GM21576 (cell line): ENCODE measurements at regions not wholly inside any gene's neighbourhood (a gene's known extent, or its start where the extent isn't known, plus 50 kb on each side); places are given as distances from the start of the nearest gene placed in this dataset.
"Not testable (repeated sequence)": the region's sequence is repeated elsewhere in the genome, so short reads cannot be mapped to it uniquely, and the experiment has no call there.

Experiments
- ATAC-seq: cut with Tn5 transposase; IDR thresholded peaks from one replicate; pipeline ENCODE4 v1.9.1; 2021; ENCODE audit warnings: mild to moderate bottlenecking, moderate library complexity; ENCODE audit not compliant: unreplicated experiment

- ATAC-seq, result no peak
Measured at GRCh38 chr15:54772663-54773062, 424.1 kb downstream of the RSL24D1 start.

DNA sequence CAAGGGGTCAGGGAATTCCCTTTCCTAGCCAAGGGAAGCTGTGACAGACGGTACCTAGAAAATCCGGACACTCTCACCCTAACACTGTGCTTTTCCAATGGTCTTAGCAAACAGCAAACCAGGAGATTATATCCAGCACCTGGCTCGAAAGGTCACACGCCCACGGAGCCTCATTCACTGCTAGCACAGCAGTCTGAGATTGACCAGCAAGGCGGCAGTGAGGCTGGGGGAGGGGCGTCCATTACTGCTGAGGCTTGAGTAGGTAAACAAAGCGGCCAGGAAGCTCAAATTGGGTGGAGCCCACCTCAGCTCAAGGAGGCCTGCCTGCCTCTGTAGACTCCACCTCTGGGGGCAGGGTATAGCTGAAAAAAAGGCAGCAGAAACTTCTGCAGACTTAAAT is 447.3 kb downstream of the RSL24D1 start:
- not testable (repeated sequence) for ATAC-seq

- ATAC-seq, result no peak
Measured at GRCh38 chr15:54722342-54722986, 474.3 kb downstream of the RSL24D1 start.

- no peak for ATAC-seq
Measured at GRCh38 chr15:54719325-54719724, 477.4 kb downstream of the RSL24D1 start.

- ATAC-seq, result no peak
Measured at GRCh38 chr15:54707805-54708752, 488.7 kb downstream of the RSL24D1 start.

DNA sequence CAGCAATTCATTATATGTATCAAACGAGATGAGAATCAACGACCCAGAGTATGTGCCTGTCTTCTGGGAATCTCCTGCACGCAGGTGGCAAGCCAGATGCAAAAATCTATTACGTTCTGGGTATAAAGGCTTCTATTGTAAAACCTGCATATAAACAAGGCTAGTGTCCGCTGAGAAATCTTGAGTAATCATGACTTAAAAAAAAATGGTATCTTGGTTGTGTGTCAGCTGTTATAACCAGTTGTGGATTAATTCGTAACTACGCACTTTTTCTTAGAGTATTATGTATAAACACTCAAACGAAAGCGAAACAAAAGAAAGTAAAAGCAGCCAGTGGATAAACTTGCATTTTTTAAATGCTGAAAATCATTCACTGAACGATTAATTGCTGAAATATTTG is 509.1 kb downstream of the RSL24D1 start:
- no peak for ATAC-seq
